WTC11 (cell line): ENCODE measurements at regions not wholly inside any gene's neighbourhood (a gene's known extent, or its start where the extent isn't known, plus 50 kb on each side); places are given as distances from the start of the nearest gene placed in this dataset.

Experiments
- ATAC-seq: fragments of 200-7000 bp; cut with Tn5 transposase; 2 replicates; pipeline ENCODE4 v1.10.0; 2021; ENCODE audit warnings: mild to moderate bottlenecking, moderate library complexity
- CTCF ChIA-PET: fragments of 300-600 bp; sonication (Branson Sonifier 250); formaldehyde crosslinking; loops from one replicate; lab custom pipeline; 2021; ENCODE audit warnings: antibody characterized with exemption; lab: Charles Lee
- POLR2A ChIA-PET: fragments of 350-600 bp; sonication (Branson Sonifier 250); formaldehyde crosslinking; loops from one replicate; lab custom pipeline; 2021; ENCODE audit warnings: antibody characterized with exemption; lab: Charles Lee
- DNase-seq: peaks from one replicate; pipeline ENCODE4 v3.0.0; 2021; ENCODE audit warnings: low spot score
- H3K27ac Mint-ChIP-seq: 2 replicates; pipeline ENCODE4 v1.8.0; 2021; ENCODE audit warnings: mixed read lengths
- H3K27me3 Mint-ChIP-seq: 2 replicates; pipeline ENCODE4 v1.8.0; 2021; ENCODE audit warnings: low read depth, mild to moderate bottlenecking, moderate library complexity, mixed read lengths
- H3K36me3 Mint-ChIP-seq: 2 replicates; pipeline ENCODE4 v1.8.0; 2021; ENCODE audit warnings: mixed read lengths
- H3K4me1 Mint-ChIP-seq: 2 replicates; pipeline ENCODE4 v1.8.0; 2022; ENCODE audit warnings: mixed read lengths
- H3K4me3 Mint-ChIP-seq: 2 replicates; pipeline ENCODE4 v1.8.0; 2021; ENCODE audit warnings: mild to moderate bottlenecking, moderate library complexity, mixed read lengths
- H3K9me3 Mint-ChIP-seq: 2 replicates; pipeline ENCODE4 v1.8.0; 2021; ENCODE audit warnings: mixed read lengths
- FOXK1 ChIP-seq: sonication (generic); formaldehyde crosslinking; IDR thresholded peaks from 2 replicates; pipeline ENCODE4 v1.8.0; 2022; ENCODE audit warnings: mild to moderate bottlenecking, moderate library complexity, missing genetic modification reagents
- GTF2I ChIP-seq: fragments of 250-450 bp; sonication (Bioruptor Pico); conservative IDR thresholded peaks from 2 replicates; pipeline ENCODE4 v1.4.0; 2021; ENCODE audit warnings: mild to moderate bottlenecking
- HMGA2 ChIP-seq: fragments of 250-450 bp; sonication (Bioruptor Pico); IDR thresholded peaks from 2 replicates; pipeline ENCODE4 v1.4.0; 2021; ENCODE audit warnings: mild to moderate bottlenecking, moderate library complexity
- IRF2 ChIP-seq: sonication (generic); formaldehyde crosslinking; IDR thresholded peaks from 2 replicates; pipeline ENCODE4 v1.8.0; 2022; ENCODE audit warnings: low read depth, missing genetic modification reagents, borderline replicate concordance
- KAT7 ChIP-seq: sonication (generic); formaldehyde crosslinking; IDR thresholded peaks from 2 replicates; pipeline ENCODE4 v1.8.1; 2023; ENCODE audit warnings: missing genetic modification reagents, mild to moderate bottlenecking, borderline replicate concordance
- NFATC4 ChIP-seq: fragments of 250-450 bp; sonication (Bioruptor Pico); IDR thresholded peaks from 2 replicates; pipeline ENCODE4 v1.9.0; 2021; ENCODE audit warnings: mild to moderate bottlenecking
- NR2C2 ChIP-seq: sonication (generic); formaldehyde crosslinking; IDR thresholded peaks from 2 replicates; pipeline ENCODE4 v1.8.0; 2022; ENCODE audit warnings: mild to moderate bottlenecking, missing genetic modification reagents
- NR3C1 ChIP-seq: sonication (generic); formaldehyde crosslinking; conservative IDR thresholded peaks from 2 replicates; pipeline ENCODE4 v1.8.1; 2023; ENCODE audit warnings: low read depth, mild to moderate bottlenecking, missing genetic modification reagents
- OVOL2 ChIP-seq: fragments of 250-450 bp; sonication (Bioruptor Pico); IDR thresholded peaks from 2 replicates; pipeline ENCODE4 v1.9.0; 2021; ENCODE audit warnings: mild to moderate bottlenecking, borderline replicate concordance
- RELA ChIP-seq: sonication (generic); formaldehyde crosslinking; IDR thresholded peaks from 2 replicates; pipeline ENCODE4 v1.8.1; 2022; ENCODE audit warnings: missing genetic modification reagents, mild to moderate bottlenecking, borderline replicate concordance
- RORB ChIP-seq: fragments of 250-450 bp; sonication (Bioruptor Pico); IDR thresholded peaks from 2 replicates; pipeline ENCODE4 v1.9.0; 2021; ENCODE audit warnings: mild to moderate bottlenecking
- SMAD3 ChIP-seq: sonication (generic); formaldehyde crosslinking; IDR thresholded peaks from 2 replicates; pipeline ENCODE4 v1.8.0; 2022; ENCODE audit warnings: missing genetic modification reagents, mild to moderate bottlenecking, borderline replicate concordance
- TEAD1 ChIP-seq: sonication (generic); formaldehyde crosslinking; IDR thresholded peaks from 2 replicates; pipeline ENCODE4 v1.8.0; 2022; ENCODE audit warnings: mild to moderate bottlenecking, missing genetic modification reagents
- TP53 ChIP-seq: sonication (generic); formaldehyde crosslinking; IDR thresholded peaks from 2 replicates; pipeline ENCODE4 v1.8.1; 2023; ENCODE audit warnings: mild to moderate bottlenecking, missing genetic modification reagents
- ZNF263 ChIP-seq: sonication (generic); formaldehyde crosslinking; IDR thresholded peaks from 2 replicates; pipeline ENCODE4 v1.8.1; 2022; ENCODE audit warnings: low read depth, mild to moderate bottlenecking, moderate library complexity, missing genetic modification reagents
- TF ChIP-seq, protein P1 (sequence below): sonication (generic); formaldehyde crosslinking; IDR thresholded peaks from 2 replicates; pipeline ENCODE4 v1.8.1; 2022; ENCODE audit warnings: low read depth, mild to moderate bottlenecking, moderate library complexity, missing genetic modification reagents, borderline replicate concordance
- TF ChIP-seq, protein P2 (sequence below): sonication (generic); formaldehyde crosslinking; IDR thresholded peaks from 2 replicates; pipeline ENCODE4 v1.8.0; 2023; ENCODE audit warnings: missing genetic modification reagents, mild to moderate bottlenecking, borderline replicate concordance
- TF ChIP-seq, protein P3 (sequence below): sonication (generic); formaldehyde crosslinking; IDR thresholded peaks from 2 replicates; pipeline ENCODE4 v1.8.1; 2022; ENCODE audit warnings: low read depth, missing genetic modification reagents, borderline replicate concordance
- TF ChIP-seq, protein P4 (sequence below): sonication (generic); formaldehyde crosslinking; IDR thresholded peaks from 2 replicates; pipeline ENCODE4 v1.8.0; 2022; ENCODE audit warnings: missing genetic modification reagents
- TF ChIP-seq, protein P5 (sequence below): sonication (generic); formaldehyde crosslinking; IDR thresholded peaks from 2 replicates; pipeline ENCODE4 v1.8.0; 2023; ENCODE audit warnings: missing genetic modification reagents
- TF ChIP-seq, protein P6 (sequence below): fragments of 250-450 bp; sonication (Bioruptor Pico); IDR thresholded peaks from 2 replicates; pipeline ENCODE4 v2.1.2; 2022; ENCODE audit warnings: mild to moderate bottlenecking, moderate library complexity

DNA sequence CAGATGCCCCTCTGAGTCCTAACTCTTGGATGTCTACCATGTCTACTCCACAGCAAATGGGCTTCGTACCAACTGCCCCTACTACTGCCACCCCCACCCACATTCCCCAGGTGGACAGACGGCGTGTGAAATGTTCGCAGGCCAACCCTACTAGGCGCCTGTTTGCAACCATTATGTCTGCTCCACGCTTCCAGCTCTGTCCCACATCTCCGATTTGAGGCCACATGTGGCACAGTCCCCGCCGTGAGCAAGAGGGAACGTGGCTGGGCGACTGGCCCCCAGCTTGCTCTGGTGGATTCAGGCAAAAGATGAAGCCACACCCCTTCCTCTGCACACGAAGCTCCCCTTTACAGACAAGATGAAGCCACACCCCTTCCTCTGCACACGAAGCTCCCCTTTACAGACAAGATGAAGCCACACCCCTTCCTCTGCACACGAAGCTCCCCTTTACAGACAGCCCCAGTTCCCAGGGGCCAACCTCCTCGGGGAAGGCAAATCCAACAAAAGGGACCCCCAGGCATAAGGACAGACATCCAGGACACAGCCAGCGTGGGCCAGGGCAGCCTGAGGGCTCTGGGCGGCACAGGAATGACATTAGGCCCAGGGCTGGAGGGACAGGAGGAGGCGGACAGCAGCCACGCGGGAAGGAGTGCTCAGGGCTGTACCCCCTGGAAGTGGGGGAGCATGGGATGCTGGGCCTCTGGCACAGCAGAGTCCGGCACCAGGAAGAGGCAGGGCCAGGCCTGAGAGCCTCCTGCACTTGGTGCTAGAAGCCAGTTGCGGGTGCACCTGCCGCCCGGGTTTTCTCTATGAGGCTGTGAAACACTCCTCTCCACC is 106.2 kb downstream of the SHANK2 start (continued):
- TF ChIP-seq, protein P1, sequence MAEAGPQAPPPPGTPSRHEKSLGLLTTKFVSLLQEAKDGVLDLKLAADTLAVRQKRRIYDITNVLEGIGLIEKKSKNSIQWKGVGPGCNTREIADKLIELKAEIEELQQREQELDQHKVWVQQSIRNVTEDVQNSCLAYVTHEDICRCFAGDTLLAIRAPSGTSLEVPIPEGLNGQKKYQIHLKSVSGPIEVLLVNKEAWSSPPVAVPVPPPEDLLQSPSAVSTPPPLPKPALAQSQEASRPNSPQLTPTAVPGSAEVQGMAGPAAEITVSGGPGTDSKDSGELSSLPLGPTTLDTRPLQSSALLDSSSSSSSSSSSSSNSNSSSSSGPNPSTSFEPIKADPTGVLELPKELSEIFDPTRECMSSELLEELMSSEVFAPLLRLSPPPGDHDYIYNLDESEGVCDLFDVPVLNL, result no peak
- no peak for TF ChIP-seq NR3C1 (CRISPR knock-in tag)
- TF ChIP-seq RORB (CRISPR knock-in tag), result no peak
- no peak for TF ChIP-seq IRF2 (CRISPR knock-in tag)
- TF ChIP-seq, protein P2, sequence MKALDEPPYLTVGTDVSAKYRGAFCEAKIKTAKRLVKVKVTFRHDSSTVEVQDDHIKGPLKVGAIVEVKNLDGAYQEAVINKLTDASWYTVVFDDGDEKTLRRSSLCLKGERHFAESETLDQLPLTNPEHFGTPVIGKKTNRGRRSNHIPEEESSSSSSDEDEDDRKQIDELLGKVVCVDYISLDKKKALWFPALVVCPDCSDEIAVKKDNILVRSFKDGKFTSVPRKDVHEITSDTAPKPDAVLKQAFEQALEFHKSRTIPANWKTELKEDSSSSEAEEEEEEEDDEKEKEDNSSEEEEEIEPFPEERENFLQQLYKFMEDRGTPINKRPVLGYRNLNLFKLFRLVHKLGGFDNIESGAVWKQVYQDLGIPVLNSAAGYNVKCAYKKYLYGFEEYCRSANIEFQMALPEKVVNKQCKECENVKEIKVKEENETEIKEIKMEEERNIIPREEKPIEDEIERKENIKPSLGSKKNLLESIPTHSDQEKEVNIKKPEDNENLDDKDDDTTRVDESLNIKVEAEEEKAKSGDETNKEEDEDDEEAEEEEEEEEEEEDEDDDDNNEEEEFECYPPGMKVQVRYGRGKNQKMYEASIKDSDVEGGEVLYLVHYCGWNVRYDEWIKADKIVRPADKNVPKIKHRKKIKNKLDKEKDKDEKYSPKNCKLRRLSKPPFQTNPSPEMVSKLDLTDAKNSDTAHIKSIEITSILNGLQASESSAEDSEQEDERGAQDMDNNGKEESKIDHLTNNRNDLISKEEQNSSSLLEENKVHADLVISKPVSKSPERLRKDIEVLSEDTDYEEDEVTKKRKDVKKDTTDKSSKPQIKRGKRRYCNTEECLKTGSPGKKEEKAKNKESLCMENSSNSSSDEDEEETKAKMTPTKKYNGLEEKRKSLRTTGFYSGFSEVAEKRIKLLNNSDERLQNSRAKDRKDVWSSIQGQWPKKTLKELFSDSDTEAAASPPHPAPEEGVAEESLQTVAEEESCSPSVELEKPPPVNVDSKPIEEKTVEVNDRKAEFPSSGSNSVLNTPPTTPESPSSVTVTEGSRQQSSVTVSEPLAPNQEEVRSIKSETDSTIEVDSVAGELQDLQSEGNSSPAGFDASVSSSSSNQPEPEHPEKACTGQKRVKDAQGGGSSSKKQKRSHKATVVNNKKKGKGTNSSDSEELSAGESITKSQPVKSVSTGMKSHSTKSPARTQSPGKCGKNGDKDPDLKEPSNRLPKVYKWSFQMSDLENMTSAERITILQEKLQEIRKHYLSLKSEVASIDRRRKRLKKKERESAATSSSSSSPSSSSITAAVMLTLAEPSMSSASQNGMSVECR (CRISPR knock-in tag), result no peak
- TF ChIP-seq, protein P3, sequence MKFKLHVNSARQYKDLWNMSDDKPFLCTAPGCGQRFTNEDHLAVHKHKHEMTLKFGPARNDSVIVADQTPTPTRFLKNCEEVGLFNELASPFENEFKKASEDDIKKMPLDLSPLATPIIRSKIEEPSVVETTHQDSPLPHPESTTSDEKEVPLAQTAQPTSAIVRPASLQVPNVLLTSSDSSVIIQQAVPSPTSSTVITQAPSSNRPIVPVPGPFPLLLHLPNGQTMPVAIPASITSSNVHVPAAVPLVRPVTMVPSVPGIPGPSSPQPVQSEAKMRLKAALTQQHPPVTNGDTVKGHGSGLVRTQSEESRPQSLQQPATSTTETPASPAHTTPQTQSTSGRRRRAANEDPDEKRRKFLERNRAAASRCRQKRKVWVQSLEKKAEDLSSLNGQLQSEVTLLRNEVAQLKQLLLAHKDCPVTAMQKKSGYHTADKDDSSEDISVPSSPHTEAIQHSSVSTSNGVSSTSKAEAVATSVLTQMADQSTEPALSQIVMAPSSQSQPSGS (CRISPR knock-in tag), result no peak
- no peak for TF ChIP-seq KAT7 (CRISPR knock-in tag)
- TF ChIP-seq HMGA2 (CRISPR knock-in tag), result no peak

DNA sequence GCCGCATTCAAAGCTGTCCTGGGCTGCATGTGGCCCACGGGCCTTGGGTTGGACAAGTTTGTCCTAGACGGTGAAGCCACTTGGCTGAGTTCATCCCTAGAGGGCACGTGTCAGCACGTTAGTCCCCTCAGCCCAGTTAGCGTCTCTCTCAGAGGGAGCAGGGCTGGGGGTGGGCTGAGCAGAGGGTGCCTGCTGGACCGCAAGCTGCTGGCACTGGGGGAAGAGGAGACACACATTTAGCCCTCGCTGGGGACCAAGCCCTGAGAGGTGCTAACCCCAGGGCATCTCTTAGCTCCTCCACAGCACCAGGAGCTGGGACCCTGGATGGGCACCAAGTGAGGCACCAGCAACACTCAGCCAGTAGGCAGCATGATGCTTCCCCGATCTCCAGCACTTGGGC is 107.0 kb downstream of the SHANK2 start:
- no peak for ATAC-seq
- no peak overlapping the region for H3K4me3 Mint-ChIP-seq
- H3K9me3 Mint-ChIP-seq, result no peaks in the 10 kb centered on the region
- peaks cover 7% of the 10 kb centered on the region; the same call in 1 of the 2 replicates for H3K36me3 Mint-ChIP-seq
- DNase-seq, result no peak
- H3K27ac Mint-ChIP-seq, result no peak overlapping the region
- peaks cover 25% of the 10 kb centered on the region for H3K4me1 Mint-ChIP-seq
- no peaks in the 10 kb centered on the region for H3K27me3 Mint-ChIP-seq
- POLR2A ChIA-PET, result no interaction called here
- CTCF ChIA-PET, result interaction anchor here (1.6 to 1.7 kb wide), 2 partner anchors 25 to 100 kb away, joined by 4 read pairs; no protein-coding TSS in a partner anchor
- TF ChIP-seq, protein P4, sequence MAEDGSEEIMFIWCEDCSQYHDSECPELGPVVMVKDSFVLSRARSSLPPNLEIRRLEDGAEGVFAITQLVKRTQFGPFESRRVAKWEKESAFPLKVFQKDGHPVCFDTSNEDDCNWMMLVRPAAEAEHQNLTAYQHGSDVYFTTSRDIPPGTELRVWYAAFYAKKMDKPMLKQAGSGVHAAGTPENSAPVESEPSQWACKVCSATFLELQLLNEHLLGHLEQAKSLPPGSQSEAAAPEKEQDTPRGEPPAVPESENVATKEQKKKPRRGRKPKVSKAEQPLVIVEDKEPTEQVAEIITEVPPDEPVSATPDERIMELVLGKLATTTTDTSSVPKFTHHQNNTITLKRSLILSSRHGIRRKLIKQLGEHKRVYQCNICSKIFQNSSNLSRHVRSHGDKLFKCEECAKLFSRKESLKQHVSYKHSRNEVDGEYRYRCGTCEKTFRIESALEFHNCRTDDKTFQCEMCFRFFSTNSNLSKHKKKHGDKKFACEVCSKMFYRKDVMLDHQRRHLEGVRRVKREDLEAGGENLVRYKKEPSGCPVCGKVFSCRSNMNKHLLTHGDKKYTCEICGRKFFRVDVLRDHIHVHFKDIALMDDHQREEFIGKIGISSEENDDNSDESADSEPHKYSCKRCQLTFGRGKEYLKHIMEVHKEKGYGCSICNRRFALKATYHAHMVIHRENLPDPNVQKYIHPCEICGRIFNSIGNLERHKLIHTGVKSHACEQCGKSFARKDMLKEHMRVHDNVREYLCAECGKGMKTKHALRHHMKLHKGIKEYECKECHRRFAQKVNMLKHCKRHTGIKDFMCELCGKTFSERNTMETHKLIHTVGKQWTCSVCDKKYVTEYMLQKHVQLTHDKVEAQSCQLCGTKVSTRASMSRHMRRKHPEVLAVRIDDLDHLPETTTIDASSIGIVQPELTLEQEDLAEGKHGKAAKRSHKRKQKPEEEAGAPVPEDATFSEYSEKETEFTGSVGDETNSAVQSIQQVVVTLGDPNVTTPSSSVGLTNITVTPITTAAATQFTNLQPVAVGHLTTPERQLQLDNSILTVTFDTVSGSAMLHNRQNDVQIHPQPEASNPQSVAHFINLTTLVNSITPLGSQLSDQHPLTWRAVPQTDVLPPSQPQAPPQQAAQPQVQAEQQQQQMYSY, result no peak
- TF ChIP-seq RELA, result no peak
- TF ChIP-seq SMAD3, result no peak
- no peak for TF ChIP-seq TP53 (CRISPR knock-in tag)
- no peak for TF ChIP-seq TEAD1 (CRISPR knock-in tag)
- TF ChIP-seq, protein P5, sequence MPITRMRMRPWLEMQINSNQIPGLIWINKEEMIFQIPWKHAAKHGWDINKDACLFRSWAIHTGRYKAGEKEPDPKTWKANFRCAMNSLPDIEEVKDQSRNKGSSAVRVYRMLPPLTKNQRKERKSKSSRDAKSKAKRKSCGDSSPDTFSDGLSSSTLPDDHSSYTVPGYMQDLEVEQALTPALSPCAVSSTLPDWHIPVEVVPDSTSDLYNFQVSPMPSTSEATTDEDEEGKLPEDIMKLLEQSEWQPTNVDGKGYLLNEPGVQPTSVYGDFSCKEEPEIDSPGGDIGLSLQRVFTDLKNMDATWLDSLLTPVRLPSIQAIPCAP (CRISPR knock-in tag), result no peak
- no peak for TF ChIP-seq NR2C2 (CRISPR knock-in tag)
- TF ChIP-seq, protein P6, sequence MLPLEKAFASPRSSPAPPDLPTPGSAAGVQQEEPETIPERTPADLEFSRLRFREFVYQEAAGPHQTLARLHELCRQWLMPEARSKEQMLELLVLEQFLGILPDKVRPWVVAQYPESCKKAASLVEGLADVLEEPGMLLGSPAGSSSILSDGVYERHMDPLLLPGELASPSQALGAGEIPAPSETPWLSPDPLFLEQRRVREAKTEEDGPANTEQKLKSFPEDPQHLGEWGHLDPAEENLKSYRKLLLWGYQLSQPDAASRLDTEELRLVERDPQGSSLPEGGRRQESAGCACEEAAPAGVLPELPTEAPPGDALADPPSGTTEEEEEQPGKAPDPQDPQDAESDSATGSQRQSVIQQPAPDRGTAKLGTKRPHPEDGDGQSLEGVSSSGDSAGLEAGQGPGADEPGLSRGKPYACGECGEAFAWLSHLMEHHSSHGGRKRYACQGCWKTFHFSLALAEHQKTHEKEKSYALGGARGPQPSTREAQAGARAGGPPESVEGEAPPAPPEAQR (CRISPR knock-in tag), result no peak
- TF ChIP-seq OVOL2 (CRISPR knock-in tag), result no peak
- no peak for TF ChIP-seq FOXK1 (CRISPR knock-in tag)
- TF ChIP-seq ZNF263 (CRISPR knock-in tag), result no peak
- TF ChIP-seq GTF2I (CRISPR knock-in tag), result no peak
- no peak for TF ChIP-seq NFATC4 (CRISPR knock-in tag)
